Small intestine (tissue), 7 donors: ENCODE measurements at regions not wholly inside any gene's neighbourhood (a gene's known extent, or its start where the extent isn't known, plus 50 kb on each side); places are given as distances from the start of the nearest gene placed in this dataset.

Experiments
- DNase-seq, 2 donors: peaks; one replicate each; pipeline versions ENCODE4 v3.0.0 to v3.0.0-alpha.2; 2013
- FAIRE-seq: peaks from 2 replicates; lab custom pipeline; 2012; peaks lifted over from hg19 to GRCh38; lab: Jason Lieb, UNC
- H3K27ac ChIP-seq, 3 donors: one replicate each; pipeline ENCODE4 v1.5.1; 2013; ENCODE audit warnings: low read length in 2 of 3, mild to moderate bottlenecking in 2 of 3, control low read depth in 1 of 3, inconsistent platforms in 1 of 3, low read depth in 1 of 3, moderate library complexity in 1 of 3
- H3K27me3 ChIP-seq, 3 donors: one replicate each; pipeline ENCODE4 v1.6.1; 2013; ENCODE audit warnings: low read length in 3 of 3, inconsistent platforms in 1 of 3; ENCODE audit not compliant: control insufficient read depth in 3 of 3, insufficient read depth in 3 of 3
- H3K36me3 ChIP-seq, 3 donors: one replicate each; pipeline ENCODE4 v1.6.1; 2013; ENCODE audit warnings: low read length in 3 of 3, inconsistent platforms in 1 of 3, low read depth in 1 of 3, mild to moderate bottlenecking in 1 of 3, moderate library complexity in 1 of 3; ENCODE audit not compliant: control insufficient read depth in 3 of 3, insufficient read depth in 2 of 3
- H3K4me1 ChIP-seq, 3 donors: one replicate each; pipeline ENCODE4 v1.6.1; 2013; ENCODE audit warnings: low read length in 2 of 3, inconsistent platforms in 1 of 3, low read depth in 1 of 3, mild to moderate bottlenecking in 1 of 3, moderate library complexity in 1 of 3; ENCODE audit not compliant: control insufficient read depth in 3 of 3, insufficient read depth in 2 of 3
- H3K4me3 ChIP-seq, 3 donors: one replicate each; pipeline ENCODE4 v1.5.1; 2013; ENCODE audit warnings: low read length in 3 of 3, control low read depth in 1 of 3, inconsistent platforms in 1 of 3, low read depth in 1 of 3, mild to moderate bottlenecking in 1 of 3, moderate library complexity in 1 of 3
- H3K9me3 ChIP-seq, 2 donors: one replicate each; pipeline ENCODE4 v1.6.1; 2013; ENCODE audit warnings: low read depth in 1 of 2, low read length in 1 of 2; ENCODE audit not compliant: control insufficient read depth in 2 of 2, insufficient read depth in 1 of 2
- WGBS, 3 donors: extraction: QIAGEN DNeasy Blood & Tissue Kit; methylation state at CpG; one replicate each; pipeline ENCODE4 v1.1.7; 2013; 5-methylcytosine and 5-hydroxymethylcytosine counted together
- donor health status: healthy with polysubstance abuse.
- donor health status: control.
- donor health status: control.
- donor health status: Bipolar disorder and iron deficiency.
- donor health status: healthy.

DNA sequence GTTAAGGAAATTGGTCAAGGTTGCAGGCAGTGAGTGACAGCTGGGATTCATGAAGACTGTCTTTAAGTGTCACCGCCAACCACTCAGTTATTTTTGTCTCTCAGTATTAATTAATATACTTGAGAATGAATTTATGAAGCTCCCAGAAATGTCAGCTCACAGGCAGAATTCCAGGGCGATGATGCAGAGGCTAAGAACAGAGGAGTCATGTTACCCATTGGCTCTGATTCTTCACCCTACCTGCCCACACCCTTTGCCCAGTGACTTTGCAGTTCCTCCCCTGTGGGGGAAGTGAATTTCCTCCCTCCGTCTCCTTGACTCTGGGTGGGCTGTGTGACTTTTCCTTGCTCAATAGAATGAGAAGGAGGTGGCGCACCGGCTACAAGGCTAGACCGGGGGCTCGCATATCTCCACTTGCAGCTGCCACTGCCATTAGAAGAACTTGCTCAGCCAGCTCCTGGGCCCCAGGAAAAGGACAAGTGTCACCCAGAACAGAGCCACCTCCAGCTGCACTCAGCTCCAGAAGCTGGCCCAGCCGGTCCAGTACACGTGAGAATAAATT lies 157.1 kb upstream of the PRKCQ start:
- Histone ChIP-seq H3K27ac (no peak overlapping the region), H3K4me3 (no peak overlapping the region), H3K27me3 (peaks cover 0 to 5% (median 5%) of the 10 kb centered on the region in 3 donors), H3K4me1 (no peaks in the 10 kb centered on the region), H3K9me3 (no peaks in the 10 kb centered on the region), H3K36me3 (no peaks in the 10 kb centered on the region)
- FAIRE-seq = no peak
- 68 to 75% (median 72%) methylated on average over 9 of the region's 9 CpGs for WGBS, 3 donors
- DNase-seq = no peak

DNA sequence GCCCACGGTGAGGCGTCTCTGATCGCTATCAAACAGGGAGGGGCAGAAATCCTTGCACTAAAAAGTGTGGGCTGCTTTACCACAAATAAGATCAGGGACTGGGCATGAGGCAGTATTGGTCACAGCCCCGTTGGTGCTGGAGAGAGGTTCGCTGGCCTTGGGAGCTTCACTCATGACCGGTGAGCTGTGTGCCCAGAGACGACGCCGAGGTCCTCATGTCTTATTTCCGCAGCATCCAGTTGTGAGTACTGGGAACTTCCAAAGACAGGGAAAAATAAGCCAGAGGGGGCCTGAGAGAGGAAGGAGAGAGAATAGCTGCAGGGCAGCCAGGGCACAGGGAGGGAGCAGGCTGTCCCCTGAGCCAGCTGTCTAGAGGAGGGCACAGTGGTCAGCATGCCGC lies 154.2 kb upstream of the PRKCQ start:
- no peak overlapping the region for H3K4me3 ChIP-seq
- WGBS, 3 donors = 72 to 83% (median 74%) methylated on average over 11 of the region's 11 CpGs
- FAIRE-seq (no peak), DNase-seq (no peak)
- H3K27me3 ChIP-seq = peaks cover 0 to 9% (median 5%) of the 10 kb centered on the region in 3 donors
- no peaks in the 10 kb centered on the region for H3K9me3 ChIP-seq
- no peaks in the 10 kb centered on the region for H3K4me1 ChIP-seq
- no peaks in the 10 kb centered on the region for H3K36me3 ChIP-seq
- no peak overlapping the region for H3K27ac ChIP-seq

DNA sequence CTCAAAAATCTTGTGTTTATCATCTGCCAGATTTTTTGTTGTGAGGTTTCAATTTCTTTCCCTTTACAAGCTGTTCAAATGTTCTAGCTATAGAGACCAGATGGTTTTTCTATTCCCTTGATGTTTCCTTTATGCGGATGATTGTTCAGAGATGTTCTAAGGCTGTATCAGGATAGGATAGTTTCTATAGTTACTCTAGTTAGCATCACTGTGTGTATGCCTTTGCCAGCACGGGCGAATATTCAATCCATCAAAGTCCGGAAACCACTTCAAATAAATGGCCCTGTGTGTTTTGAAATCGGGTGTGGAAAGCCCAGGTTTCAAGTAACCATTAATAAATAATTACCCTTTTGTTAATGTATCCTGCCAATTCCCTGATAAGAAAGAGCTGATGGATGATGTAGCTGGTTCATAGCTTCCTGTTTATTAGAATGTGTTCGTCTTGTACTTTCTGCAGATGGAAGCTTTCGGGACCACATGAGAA lies 149.8 kb upstream of the PRKCQ start:
- DNase-seq (no peak), FAIRE-seq (no peak)
- WGBS, 3 donors = 22 to 30% (median 30%) methylated on average over 7 of the region's 7 CpGs

DNA sequence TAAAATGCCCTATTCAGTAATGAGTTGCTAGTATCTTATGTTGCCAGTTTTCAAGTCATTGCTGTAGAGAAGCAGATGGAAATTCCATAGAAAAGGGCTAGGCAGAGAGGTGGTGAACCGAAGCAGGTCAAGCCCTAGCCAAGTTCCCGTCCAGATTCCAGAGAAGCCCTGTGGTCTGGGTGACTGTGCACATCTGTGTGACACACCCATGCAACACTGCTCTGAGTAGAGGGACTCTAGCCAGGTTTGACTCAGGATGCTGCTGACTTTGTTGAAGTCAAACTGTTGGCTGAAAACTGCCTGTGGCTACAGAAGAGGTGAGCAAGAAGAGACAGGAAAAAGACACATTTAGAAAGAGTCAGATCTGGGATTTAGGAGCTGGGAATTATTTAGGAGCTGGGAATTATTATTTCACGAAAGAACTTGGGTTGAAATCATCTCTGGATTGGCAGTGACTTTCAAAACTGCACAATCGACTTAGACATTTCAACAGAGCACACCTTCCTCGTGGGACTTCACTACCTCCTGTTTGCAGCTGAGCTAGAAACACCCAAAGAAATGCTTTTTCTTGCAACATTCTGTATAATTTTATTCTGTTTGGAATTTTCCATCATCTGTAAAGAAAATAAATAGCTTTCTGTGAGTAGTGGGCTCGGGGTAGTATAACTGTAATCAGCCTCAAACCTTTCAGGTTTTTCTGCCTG lies 149.1 kb upstream of the PRKCQ start:
- FAIRE-seq = no peak
- Histone ChIP-seq H3K36me3 (no peaks in the 10 kb centered on the region), H3K27me3 (peaks cover 0 to 4% (median 0%) of the 10 kb centered on the region in 3 donors), H3K9me3 (no peaks in the 10 kb centered on the region), H3K27ac (no peak overlapping the region), H3K4me1 (no peaks in the 10 kb centered on the region), H3K4me3 (no peak overlapping the region)
- 54 to 60% (median 56%) methylated on average over 6 of the region's 6 CpGs for WGBS, 3 donors
- DNase-seq = no peak

More for the DNA sequence above, 149.8 kb upstream of the PRKCQ start:
- Histone ChIP-seq H3K9me3 (no peaks in the 10 kb centered on the region), H3K27me3 (peaks cover 0 to 4% (median 0%) of the 10 kb centered on the region in 3 donors), H3K4me1 (no peaks in the 10 kb centered on the region), H3K4me3 (no peak overlapping the region), H3K36me3 (no peaks in the 10 kb centered on the region), H3K27ac (no peak overlapping the region)

DNA sequence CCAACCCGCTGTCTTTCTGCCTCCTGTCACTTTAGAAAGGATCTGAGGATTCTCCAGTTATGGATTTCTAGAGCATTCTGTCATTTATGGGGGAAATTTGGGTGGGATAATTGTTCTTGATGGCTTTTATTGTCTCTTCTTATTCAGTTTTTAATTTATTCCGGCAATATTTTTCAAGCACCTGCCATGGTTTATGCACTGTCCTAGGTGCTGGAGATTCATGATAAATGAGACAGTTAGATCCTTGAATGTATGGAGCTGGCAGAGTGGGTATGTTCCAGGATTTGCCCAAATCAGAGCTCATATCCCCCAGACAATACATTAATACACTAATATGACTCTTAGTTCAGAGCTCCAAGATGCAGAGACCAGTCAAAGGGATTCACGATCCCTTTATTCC lies 146.8 kb upstream of the PRKCQ start:
- no peaks in the 10 kb centered on the region for H3K9me3 ChIP-seq
- H3K27me3 ChIP-seq = peaks cover 0 to 4% (median 0%) of the 10 kb centered on the region in 3 donors
- H3K27ac ChIP-seq = no peak overlapping the region
- 88 to 95% (median 90%) methylated on average over 3 of the region's 3 CpGs for WGBS, 3 donors
- DNase-seq (no peak), FAIRE-seq (no peak)
- H3K4me3 ChIP-seq = no peak overlapping the region
- H3K36me3 ChIP-seq = no peaks in the 10 kb centered on the region
- H3K4me1 ChIP-seq = no peaks in the 10 kb centered on the region

DNA sequence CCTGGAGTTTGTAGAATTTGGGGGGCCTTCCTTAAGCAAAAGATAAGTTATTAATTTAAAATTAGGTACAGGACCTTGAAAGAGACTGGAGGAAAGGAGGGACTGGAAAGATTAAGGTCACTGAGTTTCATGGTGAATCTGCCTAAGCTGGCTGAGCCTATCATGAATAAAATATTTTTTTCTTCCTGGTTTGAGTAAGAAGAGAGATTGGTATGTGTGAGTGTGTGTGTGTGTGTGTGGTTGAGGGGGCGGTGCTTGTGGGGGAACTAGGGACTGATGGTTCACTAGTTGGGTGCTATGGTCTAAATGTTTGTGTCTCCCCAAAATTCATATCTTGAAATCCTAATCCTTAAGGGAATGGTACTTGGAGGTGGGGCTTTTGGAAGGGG lies 142.5 kb upstream of the PRKCQ start:
- 93 to 100% (median 97%) methylated on average over 1 of the region's 1 CpG for WGBS, 3 donors

DNA sequence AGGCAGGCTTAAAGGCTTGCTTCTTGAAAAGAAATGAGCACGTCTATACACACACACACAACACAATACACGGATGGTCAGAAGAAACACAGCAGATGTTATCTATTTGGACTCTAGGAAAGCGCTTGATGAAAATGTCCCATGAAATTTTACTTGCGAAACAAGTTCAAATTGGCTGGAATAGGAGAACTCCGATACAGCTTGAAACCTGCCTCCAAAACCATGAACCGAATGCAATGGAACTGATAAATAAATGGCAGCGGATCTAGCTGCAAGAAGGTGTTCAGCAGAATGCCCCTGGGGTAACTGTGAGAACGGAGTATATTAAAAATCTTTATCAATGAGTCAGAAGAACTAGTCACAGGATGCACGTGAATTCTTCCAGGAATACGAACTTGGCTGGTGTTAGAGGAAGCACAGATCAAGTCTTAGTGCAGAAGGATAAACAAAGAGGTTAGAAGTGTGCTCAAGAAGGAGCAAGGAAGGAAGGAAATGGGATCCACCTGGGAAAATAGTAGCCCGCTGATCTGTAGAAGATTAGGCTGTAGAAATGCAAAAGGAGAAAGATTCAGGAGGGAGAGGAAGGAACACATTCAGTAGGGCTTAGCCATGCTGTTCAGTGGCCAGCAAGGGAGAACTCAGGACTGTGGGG lies 142.0 kb upstream of the PRKCQ start:
- Histone ChIP-seq H3K4me1 (no peaks in the 10 kb centered on the region), H3K9me3 (peaks cover 0 to 4% of the 10 kb centered on the region in 2 donors), H3K27me3 (no peaks in the 10 kb centered on the region), H3K36me3 (no peaks in the 10 kb centered on the region), H3K4me3 (no peak overlapping the region), H3K27ac (peak overlapping the region in 2 of 3 donors; percentile 4 to 75)
- 51 to 71% (median 68%) methylated on average over 11 of the region's 11 CpGs for WGBS, 3 donors
- DNase-seq (peak in 1 of 2 donors; percentile 7), FAIRE-seq (no peak)

More for the DNA sequence above, 142.5 kb upstream of the PRKCQ start:
- Histone ChIP-seq H3K27me3 (no peaks in the 10 kb centered on the region), H3K9me3 (peaks cover 0 to 4% of the 10 kb centered on the region in 2 donors), H3K27ac (peak overlapping the region in 1 of 3 donors; percentile 75), H3K36me3 (no peaks in the 10 kb centered on the region), H3K4me3 (no peak overlapping the region), H3K4me1 (no peaks in the 10 kb centered on the region)
- no peak for DNase-seq
- FAIRE-seq = no peak

DNA sequence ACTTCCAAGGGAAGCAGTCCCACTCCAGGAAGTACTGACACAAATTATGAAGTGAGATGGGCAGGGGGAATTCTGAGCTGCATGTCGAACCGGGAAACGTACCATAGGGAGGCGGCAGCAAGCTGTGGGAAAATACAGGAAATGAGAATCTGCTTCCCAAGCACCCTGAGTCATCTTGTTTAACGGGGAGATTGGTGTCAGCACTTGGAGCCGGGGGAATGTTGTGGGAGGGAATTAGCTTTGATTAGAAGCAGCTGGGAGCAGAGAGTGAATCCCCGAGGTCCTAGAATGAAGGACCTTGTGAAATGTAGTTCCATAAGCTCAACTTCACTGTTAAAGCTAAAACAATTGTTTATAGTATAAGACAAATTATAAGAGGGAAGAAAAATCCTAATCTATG lies 141.4 kb upstream of the PRKCQ start:
- Histone ChIP-seq H3K9me3 (peaks cover 0 to 4% of the 10 kb centered on the region in 2 donors), H3K27me3 (no peaks in the 10 kb centered on the region), H3K36me3 (no peaks in the 10 kb centered on the region), H3K4me1 (no peaks in the 10 kb centered on the region), H3K27ac (peak overlapping the region in 2 of 3 donors; percentile 4 to 57), H3K4me3 (no peak overlapping the region)
- FAIRE-seq (no peak), DNase-seq (peak; percentile 5 to 27)
- 38 to 47% (median 44%) methylated on average over 7 of the region's 7 CpGs for WGBS, 3 donors
